ENCODE measurements at regions not wholly inside any gene's neighbourhood (a gene's known extent, or its start where the extent isn't known, plus 50 kb on each side); places are given as distances from the start of the nearest gene placed in this dataset.

DNA sequence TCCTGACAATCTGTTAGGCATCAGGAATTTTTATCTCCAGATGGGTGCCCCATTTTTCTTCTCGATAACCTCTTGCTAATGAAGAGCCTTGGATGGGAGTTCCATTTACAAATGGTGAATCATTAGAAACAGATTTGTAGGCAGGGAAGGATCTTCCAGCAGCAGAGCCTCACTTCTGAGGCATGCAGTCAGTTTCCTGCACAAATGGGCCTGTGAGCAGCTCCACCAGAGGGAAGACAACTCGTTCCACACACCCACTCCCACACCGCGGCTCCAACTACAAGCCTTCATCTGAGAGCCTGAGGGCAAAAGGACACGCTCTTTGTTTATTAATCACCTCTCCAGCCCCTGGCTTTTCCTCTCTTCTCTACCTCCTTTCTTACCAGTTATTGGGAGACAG, 108.5 kb downstream of the CTAGE1 start:
- no peak for TF ChIP-seq SIN3A (IDR thresholded peaks at IDR 0.05; ENCODE audit: borderline replicate concordance, insufficient read depth, low read length)
- no peak for TF ChIP-seq POLR2AphosphoS5 (IDR thresholded peaks at IDR 0.05; ENCODE audit: low read depth, low read length)
- TF ChIP-seq, protein P1, sequence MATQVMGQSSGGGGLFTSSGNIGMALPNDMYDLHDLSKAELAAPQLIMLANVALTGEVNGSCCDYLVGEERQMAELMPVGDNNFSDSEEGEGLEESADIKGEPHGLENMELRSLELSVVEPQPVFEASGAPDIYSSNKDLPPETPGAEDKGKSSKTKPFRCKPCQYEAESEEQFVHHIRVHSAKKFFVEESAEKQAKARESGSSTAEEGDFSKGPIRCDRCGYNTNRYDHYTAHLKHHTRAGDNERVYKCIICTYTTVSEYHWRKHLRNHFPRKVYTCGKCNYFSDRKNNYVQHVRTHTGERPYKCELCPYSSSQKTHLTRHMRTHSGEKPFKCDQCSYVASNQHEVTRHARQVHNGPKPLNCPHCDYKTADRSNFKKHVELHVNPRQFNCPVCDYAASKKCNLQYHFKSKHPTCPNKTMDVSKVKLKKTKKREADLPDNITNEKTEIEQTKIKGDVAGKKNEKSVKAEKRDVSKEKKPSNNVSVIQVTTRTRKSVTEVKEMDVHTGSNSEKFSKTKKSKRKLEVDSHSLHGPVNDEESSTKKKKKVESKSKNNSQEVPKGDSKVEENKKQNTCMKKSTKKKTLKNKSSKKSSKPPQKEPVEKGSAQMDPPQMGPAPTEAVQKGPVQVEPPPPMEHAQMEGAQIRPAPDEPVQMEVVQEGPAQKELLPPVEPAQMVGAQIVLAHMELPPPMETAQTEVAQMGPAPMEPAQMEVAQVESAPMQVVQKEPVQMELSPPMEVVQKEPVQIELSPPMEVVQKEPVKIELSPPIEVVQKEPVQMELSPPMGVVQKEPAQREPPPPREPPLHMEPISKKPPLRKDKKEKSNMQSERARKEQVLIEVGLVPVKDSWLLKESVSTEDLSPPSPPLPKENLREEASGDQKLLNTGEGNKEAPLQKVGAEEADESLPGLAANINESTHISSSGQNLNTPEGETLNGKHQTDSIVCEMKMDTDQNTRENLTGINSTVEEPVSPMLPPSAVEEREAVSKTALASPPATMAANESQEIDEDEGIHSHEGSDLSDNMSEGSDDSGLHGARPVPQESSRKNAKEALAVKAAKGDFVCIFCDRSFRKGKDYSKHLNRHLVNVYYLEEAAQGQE (IDR thresholded peaks at IDR 0.05; ENCODE audit: insufficient read depth in 1 of 2, low read depth in 2 of 2, low read length in 2 of 2), result no peak
- TF ChIP-seq FOXP2 (optimal IDR thresholded peaks at IDR 0.05; ENCODE audit: borderline replicate concordance, extremely low read depth, extremely low read length, insufficient read depth), result no peak
- TF ChIP-seq TAF1 (IDR thresholded peaks at IDR 0.05; ENCODE audit: borderline replicate concordance, insufficient read depth, low read length), result no peak

DNA sequence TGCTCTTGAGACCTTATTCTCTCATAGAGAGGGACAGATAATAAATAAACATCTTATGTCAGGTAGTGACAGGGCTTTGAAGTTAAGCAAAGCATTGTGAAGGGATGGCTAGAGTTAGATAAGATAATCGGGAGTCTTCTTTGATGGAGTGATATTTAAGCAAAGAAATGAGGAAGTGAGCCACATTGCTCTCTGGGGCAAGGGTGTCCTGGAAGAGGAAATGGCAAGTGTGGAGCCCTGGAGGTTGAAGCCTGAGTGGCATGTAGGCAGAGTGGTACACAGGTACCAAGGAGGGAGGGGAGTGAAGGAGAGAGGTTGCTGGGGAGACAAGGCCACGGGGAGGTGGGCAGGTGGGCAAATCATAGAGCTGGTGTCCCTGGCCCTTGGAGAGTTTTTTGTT, 110.2 kb downstream of the CTAGE1 start:
- TF ChIP-seq SIN3A (IDR thresholded peaks at IDR 0.05; ENCODE audit: borderline replicate concordance, insufficient read depth, low read length), result no peak
- no peak for TF ChIP-seq TAF1 (IDR thresholded peaks at IDR 0.05; ENCODE audit: borderline replicate concordance, insufficient read depth, low read length)
- TF ChIP-seq FOXP2 (optimal IDR thresholded peaks at IDR 0.05; ENCODE audit: borderline replicate concordance, extremely low read depth, extremely low read length, insufficient read depth), result no peak
- TF ChIP-seq, protein P1 (IDR thresholded peaks at IDR 0.05; ENCODE audit: insufficient read depth in 1 of 2, low read depth in 2 of 2, low read length in 2 of 2), result no peak
- TF ChIP-seq POLR2AphosphoS5 (IDR thresholded peaks at IDR 0.05; ENCODE audit: low read depth, low read length), result no peak

DNA sequence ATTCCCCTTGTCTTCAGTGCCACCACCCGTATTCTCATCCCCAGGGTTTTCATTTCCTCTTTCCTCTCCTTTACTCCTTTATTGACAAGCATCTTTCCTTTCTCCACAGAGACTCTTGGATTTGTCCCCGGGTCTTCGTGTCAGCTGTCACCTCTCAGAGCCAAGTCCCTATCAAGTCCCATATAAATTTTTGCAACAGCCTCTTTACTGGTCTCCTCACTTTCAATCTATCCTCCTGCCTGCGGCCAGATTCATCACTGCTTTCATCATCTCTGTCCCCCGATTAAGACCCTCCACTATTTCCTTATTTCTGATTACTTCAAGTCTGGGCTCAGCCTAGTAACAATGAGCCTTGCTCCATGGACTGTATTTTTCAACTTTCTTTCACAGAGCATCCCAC, 113.8 kb downstream of the CTAGE1 start:
- no peak for TF ChIP-seq POLR2AphosphoS5 (IDR thresholded peaks at IDR 0.05; ENCODE audit: low read depth, low read length)
- TF ChIP-seq TAF1 (IDR thresholded peaks at IDR 0.05; ENCODE audit: borderline replicate concordance, insufficient read depth, low read length), result no peak
- no peak for TF ChIP-seq FOXP2 (optimal IDR thresholded peaks at IDR 0.05; ENCODE audit: borderline replicate concordance, extremely low read depth, extremely low read length, insufficient read depth)
- TF ChIP-seq, protein P1 (IDR thresholded peaks at IDR 0.05; ENCODE audit: insufficient read depth in 1 of 2, low read depth in 2 of 2, low read length in 2 of 2), result no peak
- no peak for TF ChIP-seq SIN3A (IDR thresholded peaks at IDR 0.05; ENCODE audit: borderline replicate concordance, insufficient read depth, low read length)

DNA sequence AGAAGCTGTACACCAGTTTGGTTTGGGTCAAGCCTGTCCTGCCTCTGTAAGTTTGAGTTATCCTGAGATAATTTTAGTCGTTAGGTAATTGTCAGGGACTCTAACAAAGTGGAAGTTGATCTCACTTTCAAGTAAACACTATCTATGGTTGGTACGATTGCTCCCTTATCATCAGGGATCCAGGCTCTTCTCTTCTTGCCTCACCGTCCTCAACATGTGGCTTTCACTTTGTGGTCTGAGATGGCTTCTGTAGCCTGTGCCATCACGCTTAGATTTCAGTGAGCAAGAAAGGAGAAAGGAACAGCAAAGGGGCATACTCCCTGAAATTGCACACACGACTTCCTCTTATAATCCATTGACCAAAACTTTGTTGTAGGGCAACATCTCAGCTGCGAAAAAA, 115.6 kb downstream of the CTAGE1 start:
- TF ChIP-seq TAF1 (IDR thresholded peaks at IDR 0.05; ENCODE audit: borderline replicate concordance, insufficient read depth, low read length), result no peak
- TF ChIP-seq SIN3A (IDR thresholded peaks at IDR 0.05; ENCODE audit: borderline replicate concordance, insufficient read depth, low read length), result no peak
- TF ChIP-seq FOXP2 (optimal IDR thresholded peaks at IDR 0.05; ENCODE audit: borderline replicate concordance, extremely low read depth, extremely low read length, insufficient read depth), result no peak
- TF ChIP-seq, protein P1 (IDR thresholded peaks at IDR 0.05; ENCODE audit: insufficient read depth in 1 of 2, low read depth in 2 of 2, low read length in 2 of 2), result no peak
- no peak for TF ChIP-seq POLR2AphosphoS5 (IDR thresholded peaks at IDR 0.05; ENCODE audit: low read depth, low read length)
